ENCODE measurements at regions not wholly inside any gene's neighbourhood (a gene's known extent, or its start where the extent isn't known, plus 50 kb on each side); places are given as distances from the start of the nearest gene placed in this dataset.
"Not testable (repeated sequence)": the region's sequence is repeated elsewhere in the genome, so short reads cannot be mapped to it uniquely, and the experiment has no call there.

GRCh38 chr7:81128011-81128410, 209.2 kb upstream of the SEMA3C start:
- no peak for DNase-seq

GRCh38 chr7:81120803-81121202, 202.0 kb upstream of the SEMA3C start:
- DNase-seq = no peak

- DNase-seq = no peak
Measured at GRCh38 chr7:81120111-81120510, 201.3 kb upstream of the SEMA3C start.

GRCh38 chr7:81114633-81115032, 195.8 kb upstream of the SEMA3C start:
- no peak for DNase-seq

GRCh38 chr7:81112731-81113130, 193.9 kb upstream of the SEMA3C start:
- DNase-seq = no peak

- DNase-seq = peak; percentile 12
Measured at GRCh38 chr7:81111781-81112540, 193.1 kb upstream of the SEMA3C start.

GRCh38 chr7:81111358-81111757, 192.5 kb upstream of the SEMA3C start:
- DNase-seq = no peak

GRCh38 chr7:81110673-81111072, 191.8 kb upstream of the SEMA3C start:
- no peak for DNase-seq

- no peak for DNase-seq
Measured at GRCh38 chr7:81098213-81098612, 179.4 kb upstream of the SEMA3C start.

- DNase-seq = no peak
Measured at GRCh38 chr7:81094952-81095351, 176.1 kb upstream of the SEMA3C start.

- no peak for DNase-seq
Measured at GRCh38 chr7:81081616-81082015, 162.8 kb upstream of the SEMA3C start.

- no peak for DNase-seq
Measured at GRCh38 chr7:81080553-81080952, 161.7 kb upstream of the SEMA3C start.

- DNase-seq = peak; percentile 84
Measured at GRCh38 chr7:81079746-81080145, 160.9 kb upstream of the SEMA3C start.

GRCh38 chr7:81075150-81075549, 156.3 kb upstream of the SEMA3C start:
- no peak for DNase-seq

GRCh38 chr7:81074406-81074805, 155.6 kb upstream of the SEMA3C start:
- no peak for DNase-seq

GRCh38 chr7:81073931-81074251, 155.0 kb upstream of the SEMA3C start:
- no peak for DNase-seq

GRCh38 chr7:81070956-81071355, 152.1 kb upstream of the SEMA3C start:
- DNase-seq = no peak

GRCh38 chr7:81066797-81067196, 147.9 kb upstream of the SEMA3C start:
- no peak for DNase-seq

- peak; percentile 70 for DNase-seq
Measured at GRCh38 chr7:81064426-81064825, 145.6 kb upstream of the SEMA3C start.

GRCh38 chr7:81062755-81063154, 143.9 kb upstream of the SEMA3C start:
- DNase-seq = peak; percentile 70

GRCh38 chr7:81057469-81057868, 138.6 kb upstream of the SEMA3C start:
- not testable (repeated sequence) for DNase-seq

GRCh38 chr7:81053623-81054022, 134.8 kb upstream of the SEMA3C start:
- DNase-seq = no peak

GRCh38 chr7:81051811-81052413, 133.1 kb upstream of the SEMA3C start:
- no peak for DNase-seq

- DNase-seq = no peak
Measured at GRCh38 chr7:81045491-81046030, 126.7 kb upstream of the SEMA3C start.

Measured in skin of body (tissue), 1 donor.